GM12891 (cell line): ENCODE measurements at regions not wholly inside any gene's neighbourhood (a gene's known extent, or its start where the extent isn't known, plus 50 kb on each side); places are given as distances from the start of the nearest gene placed in this dataset.

Experiments
- POLR2A ChIP-seq: IDR thresholded peaks from 2 replicates; pipeline ENCODE4 v1.6.1; 2011; ENCODE audit warnings: low read depth, low read length, control low read depth
- POLR2AphosphoS5 ChIP-seq: IDR thresholded peaks from 2 replicates; pipeline ENCODE4 v1.6.1; 2011; ENCODE audit warnings: low read depth, low read length, control low read depth
- POU2F2 ChIP-seq: IDR thresholded peaks from 2 replicates; pipeline ENCODE4 v1.6.1; 2011; ENCODE audit warnings: low read depth, mild to moderate bottlenecking, control low read depth, low read length, moderate library complexity
- SPI1 ChIP-seq: IDR thresholded peaks from 2 replicates; pipeline ENCODE4 v1.6.1; 2011; ENCODE audit warnings: low read depth, low read length, control low read depth
- TAF1 ChIP-seq: IDR thresholded peaks from 2 replicates; pipeline ENCODE4 v1.6.1; 2011; ENCODE audit warnings: low read depth, low read length, control low read depth

- no peak for TF ChIP-seq POU2F2
- TF ChIP-seq SPI1 = no peak
- TF ChIP-seq TAF1 = no peak
- TF ChIP-seq POLR2A = no peak
- no peak for TF ChIP-seq POLR2AphosphoS5
Observed at GRCh38 chr4:26235500-26235899, 85.3 kb upstream of the RBPJ start.
